Stimulated activated CD4-positive, alpha-beta T cell treated with anti-CD3 and anti-CD28 coated beads, Interleukin-1b, Interleukin-23, amount 100 ng/mL, for 48 hours (primary cell): ENCODE measurements at regions not wholly inside any gene's neighbourhood (a gene's known extent, or its start where the extent isn't known, plus 50 kb on each side); places are given as distances from the start of the nearest gene placed in this dataset.
A peak's percentile ranks its signal among the peaks of the same experiment; 100 is the strongest.

ENCODE experiments used
- DNase-seq: peaks from one replicate; pipeline ENCODE4 v3.0.0-alpha.2; 2020

GRCh38 chr2:144593803-144594202 is 73.9 kb upstream of the ZEB2 start:
- DNase-seq, result no peak

GRCh38 chr2:144592500-144593256 is 72.8 kb upstream of the ZEB2 start:
- no peak for DNase-seq

GRCh38 chr2:144587306-144587705 is 67.4 kb upstream of the ZEB2 start:
- DNase-seq, result no peak

- no peak for DNase-seq
These were observed 66.6 kb upstream of the ZEB2 start for GRCh38 chr2:144586476-144586875.

GRCh38 chr2:144583741-144584453 is 64.0 kb upstream of the ZEB2 start:
- peak; percentile 11 for DNase-seq

GRCh38 chr2:144583381-144583729 is 63.4 kb upstream of the ZEB2 start:
- DNase-seq, result no peak

- DNase-seq, result no peak
These were observed 62.9 kb upstream of the ZEB2 start for GRCh38 chr2:144582651-144583380.

GRCh38 chr2:144580521-144581161 is 60.7 kb upstream of the ZEB2 start:
- no peak for DNase-seq

- DNase-seq, result no peak
These were observed 59.6 kb upstream of the ZEB2 start for GRCh38 chr2:144579556-144579955.

GRCh38 chr2:144578099-144578498 is 58.2 kb upstream of the ZEB2 start:
- DNase-seq, result no peak

GRCh38 chr2:144572977-144573376 is 53.1 kb upstream of the ZEB2 start:
- DNase-seq, result no peak

- DNase-seq, result no peak
These were observed 51.9 kb upstream of the ZEB2 start for GRCh38 chr2:144571770-144572169.

- no peak for DNase-seq
These were observed 50.6 kb upstream of the ZEB2 start for GRCh38 chr2:144570566-144570965.
